NCI-H2196 treated with DMSO at 0.1 percent for 48 hours (cell line): ENCODE measurements at regions not wholly inside any gene's neighbourhood (a gene's known extent, or its start where the extent isn't known, plus 50 kb on each side); places are given as distances from the start of the nearest gene placed in this dataset.

Experiments used
- DNase-seq: peaks from one replicate; lab custom pipeline; 2025; ENCODE audit not compliant: unreplicated experiment; lab: John Stamatoyannopoulos, UW

- no peak for DNase-seq
Observed at GRCh38 chr11:70532731-70533130, 134.4 kb downstream of the CTTN start.

GRCh38 chr11:70535191-70535971 is 137.1 kb downstream of the CTTN start:
- no peak for DNase-seq

GRCh38 chr11:70536051-70536877 is 137.9 kb downstream of the CTTN start:
- no peak for DNase-seq

GRCh38 chr11:70537576-70538571 is 139.5 kb downstream of the CTTN start:
- no peak for DNase-seq

DNA sequence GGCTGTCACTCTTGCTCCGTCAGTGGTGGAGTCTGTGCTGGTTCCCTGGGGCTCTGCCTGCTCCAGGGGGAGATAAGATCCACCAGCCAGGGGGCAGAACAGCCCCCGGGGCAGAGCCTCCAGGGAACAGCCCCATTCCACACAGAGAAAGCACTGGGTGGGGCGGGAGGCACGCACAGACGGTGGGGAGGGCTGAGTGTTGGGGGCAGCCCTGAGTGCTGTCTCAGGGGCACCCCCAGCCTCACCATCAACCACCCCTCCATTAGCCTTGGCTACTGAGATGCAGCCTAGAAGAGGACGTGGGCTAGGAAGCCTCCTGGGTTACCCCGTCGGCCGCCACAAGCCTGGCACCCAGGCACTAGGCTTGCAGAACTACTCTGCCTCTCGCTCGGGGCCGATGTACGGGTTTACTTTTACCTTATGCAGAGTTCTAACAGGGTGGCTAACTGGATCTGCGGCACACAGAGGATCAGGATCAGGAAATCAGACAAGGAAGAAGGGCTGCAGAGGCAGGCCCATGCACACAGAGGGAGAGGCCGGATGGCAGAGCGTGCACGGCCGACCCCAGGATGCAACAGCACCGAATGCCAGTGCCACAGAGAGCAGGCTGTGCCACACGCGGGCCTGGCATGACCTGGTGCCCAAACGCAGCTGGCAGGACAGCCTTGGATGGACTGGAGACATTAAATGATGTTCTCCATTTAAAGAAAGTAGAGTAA is 140.5 kb downstream of the CTTN start:
- DNase-seq = no peak

DNA sequence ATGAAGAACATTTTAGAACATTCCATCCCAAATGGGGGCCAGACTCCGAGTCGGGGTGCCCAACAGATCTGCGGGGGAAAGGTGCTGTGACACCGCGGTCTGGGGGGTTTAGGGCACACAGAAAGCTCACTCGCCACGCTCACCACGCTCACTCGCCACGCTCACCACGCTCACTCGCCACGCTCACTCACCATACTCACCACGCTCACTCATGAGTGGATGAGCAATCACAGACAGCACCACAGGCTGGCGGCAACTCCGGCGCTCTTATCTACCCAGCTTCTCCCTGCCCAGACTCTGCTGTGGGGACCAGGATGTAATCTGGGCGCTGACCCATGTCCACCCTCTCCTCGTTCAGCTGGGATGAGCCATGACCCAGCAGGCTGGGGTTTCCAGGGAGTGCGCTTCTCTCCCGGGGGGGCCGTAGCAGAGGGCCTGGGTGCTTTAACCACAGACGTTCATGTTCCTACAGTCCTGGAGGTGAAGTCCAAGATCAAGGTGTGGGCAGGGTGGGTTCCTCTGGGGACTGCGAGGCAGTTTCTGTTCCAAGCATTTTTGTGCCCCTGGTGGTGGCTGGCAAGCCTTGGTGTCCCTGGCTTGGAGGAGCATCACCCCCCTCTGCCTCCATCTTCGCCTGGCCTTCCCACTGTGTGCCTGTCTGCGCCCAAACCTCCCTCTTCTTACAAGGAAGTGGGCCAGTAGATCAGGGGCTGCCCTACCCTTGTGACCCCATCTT is 141.2 kb downstream of the CTTN start:
- no peak for DNase-seq

DNA sequence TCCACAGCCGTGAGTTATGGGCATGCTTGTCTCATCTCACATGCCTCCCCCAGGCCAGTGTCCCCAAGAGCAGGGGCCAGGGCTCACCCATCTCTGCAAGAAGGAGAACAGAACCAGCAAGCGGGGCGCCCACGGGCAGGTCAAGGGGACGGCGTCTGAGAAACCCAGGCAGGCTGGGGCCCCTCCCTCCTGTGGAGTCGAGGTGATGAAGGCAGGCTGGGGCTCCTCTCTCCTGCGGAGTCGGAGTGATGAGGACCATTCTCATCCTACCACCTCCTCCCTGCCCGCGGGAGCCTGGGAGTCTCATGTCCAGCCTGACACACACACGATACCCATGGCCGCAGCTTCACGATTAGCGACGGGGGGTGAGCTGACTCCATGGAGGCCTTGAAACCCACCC is 141.9 kb downstream of the CTTN start:
- no peak for DNase-seq

- no peak for DNase-seq
Observed at GRCh38 chr11:70541176-70541575, 142.8 kb downstream of the CTTN start.

GRCh38 chr11:70541699-70542098 is 143.4 kb downstream of the CTTN start:
- DNase-seq = no peak

- no peak for DNase-seq
Observed at GRCh38 chr11:70542406-70542805, 144.1 kb downstream of the CTTN start.

- DNase-seq = no peak
Observed at GRCh38 chr11:70542811-70543210, 144.5 kb downstream of the CTTN start.

DNA sequence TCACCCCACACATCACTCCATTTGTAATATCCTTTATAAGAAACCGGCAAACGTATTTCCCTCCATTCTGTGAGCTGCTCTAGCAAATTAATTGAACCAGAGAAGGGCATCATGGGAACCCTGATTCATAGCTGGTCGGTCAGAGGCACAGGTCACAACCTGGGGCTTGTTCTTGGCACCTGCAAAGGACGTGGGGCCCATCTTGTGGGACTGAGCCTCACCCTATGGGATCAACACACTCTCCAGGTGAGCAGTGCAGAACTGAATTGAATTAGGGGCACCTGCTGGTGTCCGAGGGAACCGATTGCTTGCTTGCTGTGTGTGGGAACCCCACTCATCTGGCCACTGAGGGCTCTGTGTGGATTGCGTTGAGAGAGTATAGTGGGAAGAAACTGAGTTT is 145.3 kb downstream of the CTTN start:
- no peak for DNase-seq

GRCh38 chr11:70544067-70544773 is 145.9 kb downstream of the CTTN start:
- no peak for DNase-seq

- no peak for DNase-seq
Observed at GRCh38 chr11:70544774-70545609, 146.7 kb downstream of the CTTN start.

DNA sequence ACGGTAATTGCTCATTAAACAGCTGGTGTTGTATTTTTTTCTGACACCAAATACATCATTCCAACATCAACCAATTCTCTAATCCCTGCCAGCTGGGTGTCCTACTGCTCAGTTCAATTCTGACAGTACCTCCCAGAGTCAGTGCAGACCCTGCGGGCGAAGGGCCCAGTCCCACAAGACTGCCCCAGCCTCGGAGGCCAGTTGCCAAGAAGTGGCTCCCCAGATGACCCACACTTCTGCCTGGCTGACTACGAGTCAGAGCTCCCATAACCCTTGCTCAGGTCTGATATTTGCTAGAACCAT is 147.2 kb downstream of the CTTN start:
- DNase-seq = no peak

DNA sequence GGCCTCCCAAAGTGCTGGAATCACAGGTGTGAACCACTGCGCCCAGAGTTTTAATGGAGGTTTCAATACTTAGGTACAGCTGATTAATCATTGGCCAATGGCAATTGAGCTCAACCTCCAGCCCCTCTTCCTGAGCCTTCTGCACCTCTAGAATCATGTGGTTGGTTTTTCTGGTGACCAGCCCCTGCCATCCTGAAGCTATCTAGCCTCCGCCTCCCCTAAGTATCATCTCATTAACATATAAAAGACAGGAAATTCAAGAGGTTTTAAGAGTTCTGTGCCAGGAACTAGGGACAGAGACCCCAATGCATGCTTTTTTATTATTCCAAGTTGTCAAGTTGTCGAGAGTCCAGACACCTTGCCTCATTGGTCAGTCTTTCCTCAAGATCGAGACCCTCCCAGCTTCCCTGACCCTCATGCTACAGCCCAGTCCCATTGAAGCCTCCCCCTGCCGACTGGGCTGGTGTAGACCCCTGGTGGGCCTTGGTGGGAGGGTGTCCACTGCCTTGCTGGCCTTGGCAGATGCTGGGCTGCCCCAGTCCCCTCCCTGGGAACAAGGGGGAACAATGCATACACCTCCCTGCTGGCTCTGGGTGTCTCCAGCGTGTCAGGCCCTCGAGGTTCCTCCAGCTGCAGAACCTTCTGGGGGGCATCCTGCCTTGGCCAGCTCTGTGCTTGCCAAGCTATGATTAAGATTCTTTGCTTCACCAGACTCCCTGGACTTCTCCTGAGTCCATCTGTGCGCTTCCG is 148.0 kb downstream of the CTTN start:
- DNase-seq = no peak

- DNase-seq = no peak
Observed at GRCh38 chr11:70547386-70547785, 149.1 kb downstream of the CTTN start.
